ENCODE measurements at regions not wholly inside any gene's neighbourhood (a gene's known extent, or its start where the extent isn't known, plus 50 kb on each side); places are given as distances from the start of the nearest gene placed in this dataset.

DNA sequence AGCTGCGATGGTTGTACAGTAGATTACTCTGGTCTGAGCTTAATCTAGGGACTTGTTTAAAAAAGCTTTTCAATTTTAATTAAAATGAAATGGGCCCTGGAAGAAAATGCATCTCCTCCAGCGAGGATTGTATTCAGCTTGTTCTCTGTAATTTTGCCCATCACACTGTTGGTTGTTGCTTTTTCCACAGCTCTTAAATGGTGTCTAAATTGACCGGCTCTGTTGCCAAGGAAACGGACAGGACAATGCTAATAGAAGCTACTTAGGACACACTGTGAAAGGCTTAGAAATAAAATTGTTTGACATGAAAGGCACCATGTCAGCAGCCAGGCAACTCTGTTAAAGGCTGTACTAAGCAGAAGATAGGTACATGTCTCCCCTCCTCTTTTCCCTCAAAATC lies 116.7 kb upstream of the NRSN1 start:
- H3K4me3 ChIP-seq (ENCODE audit: low read depth, low read length), result no peak overlapping the region
- TF ChIP-seq, protein P1, sequence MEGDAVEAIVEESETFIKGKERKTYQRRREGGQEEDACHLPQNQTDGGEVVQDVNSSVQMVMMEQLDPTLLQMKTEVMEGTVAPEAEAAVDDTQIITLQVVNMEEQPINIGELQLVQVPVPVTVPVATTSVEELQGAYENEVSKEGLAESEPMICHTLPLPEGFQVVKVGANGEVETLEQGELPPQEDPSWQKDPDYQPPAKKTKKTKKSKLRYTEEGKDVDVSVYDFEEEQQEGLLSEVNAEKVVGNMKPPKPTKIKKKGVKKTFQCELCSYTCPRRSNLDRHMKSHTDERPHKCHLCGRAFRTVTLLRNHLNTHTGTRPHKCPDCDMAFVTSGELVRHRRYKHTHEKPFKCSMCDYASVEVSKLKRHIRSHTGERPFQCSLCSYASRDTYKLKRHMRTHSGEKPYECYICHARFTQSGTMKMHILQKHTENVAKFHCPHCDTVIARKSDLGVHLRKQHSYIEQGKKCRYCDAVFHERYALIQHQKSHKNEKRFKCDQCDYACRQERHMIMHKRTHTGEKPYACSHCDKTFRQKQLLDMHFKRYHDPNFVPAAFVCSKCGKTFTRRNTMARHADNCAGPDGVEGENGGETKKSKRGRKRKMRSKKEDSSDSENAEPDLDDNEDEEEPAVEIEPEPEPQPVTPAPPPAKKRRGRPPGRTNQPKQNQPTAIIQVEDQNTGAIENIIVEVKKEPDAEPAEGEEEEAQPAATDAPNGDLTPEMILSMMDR (IDR thresholded peaks at IDR 0.05; ENCODE audit: insufficient read depth, low read depth, low read length), result no peak
- DNase-seq (ENCODE audit: low read depth), result no peak

DNA sequence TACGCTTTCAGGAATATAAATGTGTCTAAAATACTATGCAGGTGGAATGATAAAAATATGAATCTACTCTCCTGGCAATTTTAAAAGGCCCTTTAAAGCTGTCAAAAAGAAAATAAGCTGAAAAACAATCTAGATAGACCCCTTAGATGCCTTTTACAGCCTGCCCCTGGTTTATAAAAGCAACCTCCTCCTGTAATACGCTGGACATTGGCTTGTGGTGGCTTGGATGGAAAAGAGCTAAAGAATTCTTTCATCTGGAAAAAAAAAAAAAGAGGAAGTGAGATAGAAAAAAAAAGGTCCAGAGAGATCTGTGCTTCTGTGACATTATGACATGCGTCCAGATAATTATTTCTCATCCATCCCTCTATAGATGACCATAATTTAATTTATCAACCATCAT lies 115.9 kb upstream of the NRSN1 start:
- no peak overlapping the region for H3K4me3 ChIP-seq (ENCODE audit: low read depth, low read length)
- TF ChIP-seq, protein P1 (IDR thresholded peaks at IDR 0.05; ENCODE audit: insufficient read depth, low read depth, low read length), result no peak
- no peak for DNase-seq (ENCODE audit: low read depth)

DNA sequence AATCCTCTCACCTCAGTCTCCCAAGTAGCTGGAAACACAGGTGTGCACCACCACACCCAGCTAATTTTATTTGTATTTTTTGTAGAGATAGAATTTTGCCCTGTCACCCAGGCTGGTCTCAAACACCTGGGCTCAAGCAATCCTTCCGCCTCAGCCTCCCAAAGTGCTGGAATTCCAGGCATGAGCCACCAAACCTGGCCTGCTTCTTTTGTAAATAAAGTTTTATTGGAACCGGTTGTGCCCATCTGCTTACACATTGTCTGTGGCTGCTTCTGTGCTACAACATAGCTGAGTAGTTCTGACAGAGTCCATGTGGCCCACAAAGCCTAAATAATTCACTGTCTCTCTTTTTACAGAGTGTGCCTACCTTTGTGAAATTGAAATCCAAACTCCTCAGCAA lies 109.7 kb upstream of the NRSN1 start:
- no peak overlapping the region for H3K4me3 ChIP-seq (ENCODE audit: low read depth, low read length)
- no peak for DNase-seq (ENCODE audit: low read depth)
- TF ChIP-seq, protein P1 (IDR thresholded peaks at IDR 0.05; ENCODE audit: insufficient read depth, low read depth, low read length), result no peak

DNA sequence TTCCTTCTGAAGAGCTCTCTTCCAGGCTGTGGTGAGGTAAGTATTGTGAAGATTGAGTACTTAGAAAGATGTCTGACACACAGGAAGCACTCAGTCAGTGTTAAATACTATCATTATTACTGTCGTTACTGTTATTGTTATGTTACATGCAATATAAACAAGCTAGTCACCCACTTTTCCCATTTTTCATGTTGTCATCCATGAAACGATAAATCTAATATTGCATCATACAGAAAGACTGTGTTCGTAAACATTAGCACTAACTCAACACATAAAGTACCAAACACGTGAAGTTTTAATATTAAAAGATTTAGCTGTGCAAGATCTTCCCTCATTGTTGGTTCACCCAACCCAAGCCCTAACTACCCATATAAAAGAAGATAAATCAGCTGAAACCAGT lies 109.2 kb upstream of the NRSN1 start:
- TF ChIP-seq, protein P1 (IDR thresholded peaks at IDR 0.05; ENCODE audit: insufficient read depth, low read depth, low read length), result no peak
- no peak overlapping the region for H3K4me3 ChIP-seq (ENCODE audit: low read depth, low read length)
- no peak for DNase-seq (ENCODE audit: low read depth)

DNA sequence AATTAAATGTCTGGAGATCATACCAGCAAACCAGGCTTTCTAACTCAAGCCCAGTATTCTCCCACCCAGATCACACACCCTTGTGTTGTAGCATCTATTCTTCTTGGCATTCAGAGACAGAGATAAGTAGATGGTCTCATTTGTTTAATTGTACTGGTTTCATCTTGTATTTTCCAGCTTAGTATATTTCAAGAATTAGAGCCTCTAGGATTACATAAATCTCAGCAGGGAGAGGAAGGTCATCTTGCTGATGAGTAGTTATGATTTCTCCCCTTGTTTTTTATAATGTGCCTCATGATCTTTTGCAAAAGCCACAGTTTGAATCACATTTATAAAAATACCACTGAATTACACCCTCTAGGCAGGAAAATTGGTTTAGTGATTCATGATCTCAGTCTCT lies 106.6 kb upstream of the NRSN1 start:
- no peak overlapping the region for H3K4me3 ChIP-seq (ENCODE audit: low read depth, low read length)
- DNase-seq (ENCODE audit: low read depth), result no peak
- TF ChIP-seq, protein P1 (IDR thresholded peaks at IDR 0.05; ENCODE audit: insufficient read depth, low read depth, low read length), result no peak

DNA sequence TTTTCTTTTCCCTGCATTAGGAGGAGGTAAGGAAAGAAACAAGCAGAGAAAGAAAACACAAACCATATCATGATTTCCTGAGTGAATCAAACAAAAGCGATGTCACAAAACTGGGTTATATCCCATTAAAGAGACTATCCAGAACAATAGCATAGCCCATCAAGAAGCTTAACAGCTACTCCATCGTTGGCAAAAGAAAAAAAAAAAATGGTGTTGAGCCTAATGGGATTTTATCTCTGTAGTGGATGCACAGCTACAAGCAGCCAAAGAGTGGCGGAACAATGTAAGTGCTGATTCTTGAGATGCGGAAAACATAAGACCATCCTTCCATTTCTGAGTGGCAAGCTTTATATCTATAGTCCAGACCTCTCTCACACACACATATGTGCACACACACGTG lies 106.2 kb upstream of the NRSN1 start:
- TF ChIP-seq, protein P1 (IDR thresholded peaks at IDR 0.05; ENCODE audit: insufficient read depth, low read depth, low read length), result no peak
- no peak overlapping the region for H3K4me3 ChIP-seq (ENCODE audit: low read depth, low read length)
- no peak for DNase-seq (ENCODE audit: low read depth)

DNA sequence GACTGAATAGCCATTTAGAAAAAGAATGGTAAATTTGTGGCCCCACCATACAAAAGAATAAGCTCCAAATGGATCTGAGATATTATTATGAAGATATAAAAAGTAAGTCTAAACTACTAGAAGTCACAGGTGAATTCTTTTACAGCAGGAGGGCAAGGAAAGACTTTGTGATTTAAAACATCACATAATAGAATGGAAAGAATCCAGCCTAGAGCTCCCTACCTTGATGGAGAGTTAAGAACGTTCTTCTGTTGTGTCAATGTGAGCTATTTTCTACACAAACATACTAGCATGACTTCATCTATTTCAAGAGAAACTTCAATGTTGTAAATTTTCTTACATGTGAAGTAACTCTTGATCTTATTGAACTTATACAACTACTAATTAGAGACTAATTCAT lies 100.0 kb upstream of the NRSN1 start:
- TF ChIP-seq, protein P1 (IDR thresholded peaks at IDR 0.05; ENCODE audit: insufficient read depth, low read depth, low read length), result no peak
- no peak for DNase-seq (ENCODE audit: low read depth)
- H3K4me3 ChIP-seq (ENCODE audit: low read depth, low read length), result no peak overlapping the region

Measured in fibroblast of villous mesenchyme (primary cell).